ENCODE measurements at regions not wholly inside any gene's neighbourhood (a gene's known extent, or its start where the extent isn't known, plus 50 kb on each side); places are given as distances from the start of the nearest gene placed in this dataset.
"Not testable (repeated sequence)": the region's sequence is repeated elsewhere in the genome, so short reads cannot be mapped to it uniquely, and the experiment has no call there.

DNA sequence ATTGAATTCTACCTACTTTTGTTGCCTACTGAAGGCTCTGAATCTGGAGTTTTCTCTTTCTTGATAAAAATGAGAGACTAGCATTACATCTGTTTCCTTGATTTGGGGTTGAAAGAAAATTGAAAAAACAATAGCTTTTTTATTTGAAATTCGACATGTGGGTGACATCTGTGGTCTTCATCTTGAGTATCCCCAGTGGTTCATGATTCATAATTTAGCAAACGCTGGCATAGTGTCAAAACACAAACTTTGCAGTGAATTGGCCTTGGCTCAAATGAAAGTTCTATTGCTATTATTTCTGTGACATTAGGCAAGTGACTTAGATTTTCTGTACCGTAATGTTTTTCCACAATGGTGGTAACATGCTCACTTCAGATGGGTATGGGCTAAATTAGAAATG, 747.6 kb downstream of the PCDH7 start:
- no peaks in the 10 kb centered on the region for H3K9me3 ChIP-seq
- ATAC-seq, result no peak
- no peak overlapping the region for H3K4me3 ChIP-seq
- DNase-seq (ENCODE audit: low read depth in 1 of 2, low spot score in 1 of 2), result no peak
- TF ChIP-seq EHF (CRISPR knock-in tag; IDR thresholded peaks at IDR 0.05) (no peak), KDM5A (IDR thresholded peaks at IDR 0.05) (no peak)
- 25% methylated on average over 3 of the region's 3 CpGs for whole genome bisulfite sequencing (ENCODE audit: missing lambda C conversion rate)
- no peak overlapping the region for H3K27ac ChIP-seq
- FAIRE-seq, result no peak
- ChIA-PET CTCF (no interaction called here), POLR2A (no interaction called here)
- H3K4me1 ChIP-seq, result no peaks in the 10 kb centered on the region
- no peak overlapping the region for H3K4me2 ChIP-seq

DNA sequence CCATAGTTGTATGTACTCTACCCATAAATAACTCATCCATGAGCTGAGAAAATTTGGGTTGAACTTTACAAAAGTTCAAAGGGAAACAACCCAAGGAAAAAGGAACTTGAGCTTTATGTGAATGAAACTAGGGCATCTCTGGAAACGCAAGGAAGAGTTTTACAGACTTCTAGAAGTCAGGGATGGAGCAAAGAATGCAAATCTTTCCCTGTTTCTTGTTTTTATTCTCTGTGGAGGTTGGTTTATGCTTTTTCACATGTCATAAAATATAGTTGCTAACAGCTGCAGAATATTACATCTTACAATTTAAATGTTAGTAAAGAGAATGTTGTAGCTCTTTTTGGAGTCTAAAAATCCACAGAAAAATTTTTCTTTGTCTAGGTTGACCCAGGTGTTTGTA, 754.1 kb downstream of the PCDH7 start:
- 6% methylated on average over 1 of the region's 1 CpG for WGBS (ENCODE audit: missing lambda C conversion rate)
- TF ChIP-seq EHF (CRISPR knock-in tag; IDR thresholded peaks at IDR 0.05) (no peak), HOXB5 (CRISPR knock-in tag; IDR thresholded peaks at IDR 0.05) (no peak), FOSL2 (IDR thresholded peaks at IDR 0.05) (no peak), FOSL2 (CRISPR knock-in tag; IDR thresholded peaks at IDR 0.05) (no peak), CEBPB (IDR thresholded peaks at IDR 0.05) (no peak), TP53 (CRISPR knock-in tag; IDR thresholded peaks at IDR 0.05) (no peak), ESRRA (IDR thresholded peaks at IDR 0.05; ENCODE audit: borderline replicate concordance, low read length) (no peak), JUN (IDR thresholded peaks at IDR 0.05) (no peak), CBX8 (IDR thresholded peaks at IDR 0.05) (no peak)
- H3K4me1 ChIP-seq, result no peaks in the 10 kb centered on the region
- no peak overlapping the region for H3K27ac ChIP-seq
- H3K4me3 ChIP-seq, result no peak overlapping the region
- no peaks in the 10 kb centered on the region for H3K9me3 ChIP-seq
- ChIA-PET CTCF (no interaction called here), POLR2A (no interaction called here)
- no peak for FAIRE-seq
- no peak for DNase-seq (ENCODE audit: low read depth in 1 of 2, low spot score in 1 of 2)
- no peak overlapping the region for H3K4me2 ChIP-seq
- no peak for ATAC-seq

DNA sequence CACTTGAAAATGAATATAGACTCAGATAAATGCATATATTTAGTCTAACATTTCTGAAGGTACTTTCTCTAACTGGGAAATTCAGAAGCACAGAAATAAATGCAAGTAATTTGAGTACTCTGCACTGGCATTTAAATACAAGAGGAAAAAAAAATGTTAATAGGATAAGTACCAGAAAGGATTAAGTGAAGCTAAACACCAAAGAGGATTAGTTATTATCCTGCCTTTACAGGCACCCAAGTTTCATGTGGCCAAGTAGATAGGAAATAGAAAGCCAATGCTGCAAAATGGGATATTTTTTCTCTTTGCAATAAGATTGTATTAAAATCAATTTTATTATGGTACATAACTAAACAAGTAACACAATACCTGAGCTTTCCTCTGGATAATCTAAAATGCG, 762.5 kb downstream of the PCDH7 start:
- FAIRE-seq (no peak), DNase-seq (ENCODE audit: low read depth in 1 of 2, low spot score in 1 of 2) (no peak), ATAC-seq (no peak)
- TF ChIP-seq MYC (IDR thresholded peaks at IDR 0.05; ENCODE audit: borderline replicate concordance, low read length) (no peak), SREBF2 (IDR thresholded peaks at IDR 0.05) (no peak), RFX5 (IDR thresholded peaks at IDR 0.05) (no peak), CHD2 (IDR thresholded peaks at IDR 0.05; ENCODE audit: low read length, partially characterized antibody) (no peak), ZNF302 (CRISPR knock-in tag; IDR thresholded peaks at IDR 0.05) (no peak), CBX2 (IDR thresholded peaks at IDR 0.05; ENCODE audit: borderline replicate concordance, low read depth) (no peak), KDM1A (IDR thresholded peaks at IDR 0.05; ENCODE audit: low read depth) (no peak)
- TF ChIP-seq, protein P1, sequence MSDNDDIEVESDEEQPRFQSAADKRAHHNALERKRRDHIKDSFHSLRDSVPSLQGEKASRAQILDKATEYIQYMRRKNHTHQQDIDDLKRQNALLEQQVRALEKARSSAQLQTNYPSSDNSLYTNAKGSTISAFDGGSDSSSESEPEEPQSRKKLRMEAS (IDR thresholded peaks at IDR 0.05), result no peak
- TF ChIP-seq, protein P2, sequence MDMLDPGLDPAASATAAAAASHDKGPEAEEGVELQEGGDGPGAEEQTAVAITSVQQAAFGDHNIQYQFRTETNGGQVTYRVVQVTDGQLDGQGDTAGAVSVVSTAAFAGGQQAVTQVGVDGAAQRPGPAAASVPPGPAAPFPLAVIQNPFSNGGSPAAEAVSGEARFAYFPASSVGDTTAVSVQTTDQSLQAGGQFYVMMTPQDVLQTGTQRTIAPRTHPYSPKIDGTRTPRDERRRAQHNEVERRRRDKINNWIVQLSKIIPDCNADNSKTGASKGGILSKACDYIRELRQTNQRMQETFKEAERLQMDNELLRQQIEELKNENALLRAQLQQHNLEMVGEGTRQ (IDR thresholded peaks at IDR 0.05), result no peak
- 86% methylated on average over 1 of the region's 1 CpG for WGBS (ENCODE audit: missing lambda C conversion rate)
- no peak overlapping the region for H3K27ac ChIP-seq
- POLR2A ChIA-PET, result no interaction called here
- H3K4me2 ChIP-seq, result no peak overlapping the region
- H3K4me3 ChIP-seq, result no peak overlapping the region
- CTCF ChIA-PET, result no interaction called here
- no peaks in the 10 kb centered on the region for H3K4me1 ChIP-seq
- H3K9me3 ChIP-seq, result no peaks in the 10 kb centered on the region

DNA sequence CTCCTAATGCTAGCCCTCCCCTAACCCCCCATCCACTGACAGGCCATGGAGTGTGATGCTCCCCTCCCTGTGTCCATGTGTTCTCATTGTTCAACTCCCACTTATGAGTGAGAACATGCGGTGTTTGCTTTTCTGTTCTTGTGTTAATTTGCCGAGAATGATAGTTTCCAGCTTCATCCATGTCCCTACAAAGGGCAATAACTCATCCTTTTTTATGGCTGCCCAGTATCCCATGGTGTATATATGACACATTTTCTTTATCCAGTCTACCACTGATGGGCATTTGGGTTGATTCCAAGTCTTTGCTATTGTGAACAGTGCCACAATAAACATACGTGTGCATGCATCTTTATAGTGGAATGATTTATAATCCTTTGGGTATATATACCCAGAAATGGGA, 779.0 kb downstream of the PCDH7 start:
- not testable (repeated sequence) for ATAC-seq, FAIRE-seq

GRCh38 chr4:31516520-31516919, 796.4 kb downstream of the PCDH7 start:
- ChIA-PET CTCF (no interaction called here), POLR2A (no interaction called here)
- H3K9me3 ChIP-seq, result no peaks in the 10 kb centered on the region
- ATAC-seq (no peak), DNase-seq (ENCODE audit: low read depth in 1 of 2, low spot score in 1 of 2) (no peak), FAIRE-seq (no peak)
- H3K4me1 ChIP-seq, result no peaks in the 10 kb centered on the region
- H3K4me2 ChIP-seq, result no peak overlapping the region
- 18% methylated on average over 1 of the region's 1 CpG for WGBS (ENCODE audit: missing lambda C conversion rate)
- H3K4me3 ChIP-seq, result no peak overlapping the region
- TF ChIP-seq HOXA7 (CRISPR knock-in tag; IDR thresholded peaks at IDR 0.05) (no peak), NR3C1 (IDR thresholded peaks at IDR 0.05) (no peak), CBX2 (IDR thresholded peaks at IDR 0.05; ENCODE audit: borderline replicate concordance, low read depth) (no peak), EHMT2 (IDR thresholded peaks at IDR 0.05; ENCODE audit: low read depth) (no peak), TFCP2L1 (CRISPR knock-in tag; IDR thresholded peaks at IDR 0.05) (no peak), REST (IDR thresholded peaks at IDR 0.05) (no peak), CBX8 (IDR thresholded peaks at IDR 0.05) (no peak), EP300 (IDR thresholded peaks at IDR 0.05) (no peak), SMC3 (IDR thresholded peaks at IDR 0.05) (no peak), PHF8 (IDR thresholded peaks at IDR 0.05; ENCODE audit: borderline replicate concordance, low read depth) (no peak)
- H3K27ac ChIP-seq, result no peak overlapping the region

More for the DNA sequence above, 779.0 kb downstream of the PCDH7 start:
- H3K4me2 ChIP-seq; POLR2A ChIA-PET; H3K27ac ChIP-seq; CTCF ChIA-PET; DNase-seq (ENCODE audit: low read depth in 1 of 2, low spot score in 1 of 2); H3K9me3 ChIP-seq; H3K4me1 ChIP-seq; H3K4me3 ChIP-seq: not testable (repeated sequence)
- 41% methylated on average over 3 of the region's 3 CpGs for WGBS (ENCODE audit: missing lambda C conversion rate)
